ENCODE measurements at regions not wholly inside any gene's neighbourhood (a gene's known extent, or its start where the extent isn't known, plus 50 kb on each side); places are given as distances from the start of the nearest gene placed in this dataset.

DNA sequence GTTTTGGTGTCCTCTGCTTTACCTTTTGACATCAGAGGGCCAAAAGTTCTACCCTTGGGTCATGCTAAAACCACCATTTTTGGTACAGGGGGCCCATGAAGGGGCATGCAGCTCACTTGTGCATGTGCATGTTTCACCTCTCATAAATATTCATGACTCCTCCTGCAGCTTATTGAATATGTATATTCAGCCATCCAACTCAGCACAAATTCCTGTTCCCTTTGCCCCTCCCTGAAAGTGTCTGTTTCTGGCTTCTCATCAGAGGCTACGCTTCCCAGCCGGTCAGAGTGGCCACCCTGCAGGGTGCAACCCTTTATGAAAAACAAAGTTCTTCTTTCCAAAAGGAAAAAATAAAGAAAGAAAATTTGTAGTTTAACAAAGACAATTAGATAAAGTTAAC is 82.3 kb upstream of the UQCRFS1 start:
- no peak overlapping the region for H3K27ac Mint-ChIP-seq
- H3K27me3 Mint-ChIP-seq (ENCODE audit: low read depth) = peaks cover 61% of the 10 kb centered on the region
- DNase-seq (no peak), ATAC-seq (replicated peaks in 1 of 2) (no peak)
- H3K36me3 Mint-ChIP-seq (ENCODE audit: insufficient read depth in 2 of 2) = no peaks in the 10 kb centered on the region
- peaks cover 13% of the 10 kb centered on the region for H3K4me1 Mint-ChIP-seq (ENCODE audit: low read depth)
- H3K9me3 Mint-ChIP-seq = no peaks in the 10 kb centered on the region
- H3K4me3 Mint-ChIP-seq = no peak overlapping the region

DNA sequence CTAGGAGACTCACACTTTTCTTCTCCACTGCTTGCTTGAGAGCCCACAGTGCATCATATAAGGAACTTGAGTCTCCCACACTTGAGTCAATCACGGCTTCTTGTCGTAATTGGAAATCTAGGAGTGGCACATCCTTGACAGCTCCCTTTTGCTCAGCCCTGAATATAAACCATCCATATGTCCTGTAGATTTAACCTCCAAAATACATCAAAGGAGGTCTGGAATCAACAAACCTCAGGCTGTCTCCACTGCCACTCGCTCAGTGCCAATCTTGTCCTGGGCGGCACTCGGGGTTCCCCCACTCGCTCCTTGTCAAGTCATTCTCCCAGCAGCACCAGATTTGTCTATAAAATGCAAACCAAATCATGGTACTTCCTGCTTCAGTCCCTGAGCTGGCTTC is 84.4 kb upstream of the UQCRFS1 start:
- DNase-seq (no peak), ATAC-seq (replicated peaks in 1 of 2) (no peak)
- Mint-ChIP-seq H3K27ac (no peak overlapping the region), H3K4me1 (ENCODE audit: low read depth) (peaks cover 13% of the 10 kb centered on the region), H3K9me3 (no peaks in the 10 kb centered on the region), H3K27me3 (ENCODE audit: low read depth) (peaks cover 48% of the 10 kb centered on the region), H3K36me3 (ENCODE audit: insufficient read depth in 2 of 2) (no peaks in the 10 kb centered on the region), H3K4me3 (no peak overlapping the region)

DNA sequence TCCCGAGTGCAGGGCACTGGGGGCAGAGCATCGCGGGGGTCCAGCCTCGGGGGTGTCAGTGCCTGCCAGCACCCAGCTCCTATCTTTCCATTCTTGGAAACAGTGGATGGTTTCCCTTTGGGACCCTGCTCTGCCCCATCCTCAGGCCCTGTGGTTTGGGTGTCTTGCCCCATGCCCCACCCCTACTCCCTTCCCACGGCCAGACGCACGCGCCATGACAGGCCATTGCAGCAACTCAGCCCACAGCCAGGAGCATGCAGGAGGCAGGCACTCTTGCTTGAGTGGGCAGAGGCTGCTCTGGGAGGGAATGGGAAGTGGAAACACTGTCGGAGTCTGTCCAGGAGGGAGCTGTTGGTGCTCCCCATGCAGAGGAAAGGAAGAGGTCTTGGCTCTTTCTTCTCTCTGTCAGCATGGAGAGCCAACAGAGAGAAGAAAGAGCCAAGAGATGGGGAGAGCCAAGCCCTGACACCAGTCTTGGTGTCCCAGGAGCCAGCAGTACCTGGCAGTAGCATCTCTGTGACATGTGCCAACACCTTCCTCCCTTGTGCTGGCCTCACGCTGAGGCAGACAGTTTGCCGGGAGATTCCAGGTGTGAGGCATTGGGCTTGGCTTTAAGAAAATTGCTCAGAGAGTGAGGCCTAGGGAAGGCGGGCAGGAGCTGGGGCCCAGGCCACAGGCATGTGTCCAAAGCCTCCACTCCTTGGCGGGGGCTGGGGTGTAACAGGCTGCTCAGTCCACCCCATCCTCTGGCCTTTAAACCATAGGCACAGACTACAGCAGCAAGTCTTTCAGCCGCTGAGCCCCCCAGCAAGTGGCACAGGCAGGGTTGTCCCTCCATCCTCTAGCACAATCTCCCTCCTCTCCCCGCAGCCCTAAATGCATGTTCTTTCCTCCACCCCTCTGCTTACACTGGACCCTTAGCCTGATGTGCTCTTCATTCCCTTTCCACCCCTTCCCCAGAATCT is 86.7 kb upstream of the UQCRFS1 start:
- H3K4me1 Mint-ChIP-seq (ENCODE audit: low read depth) = peaks cover under 1% of the 10 kb centered on the region
- DNase-seq (no peak), ATAC-seq (replicated peaks in 1 of 2) (no peak)
- no peak overlapping the region for H3K27ac Mint-ChIP-seq
- no peaks in the 10 kb centered on the region for H3K9me3 Mint-ChIP-seq
- H3K36me3 Mint-ChIP-seq (ENCODE audit: insufficient read depth in 2 of 2) = no peaks in the 10 kb centered on the region
- H3K27me3 Mint-ChIP-seq (ENCODE audit: low read depth) = peaks cover 35% of the 10 kb centered on the region
- H3K4me3 Mint-ChIP-seq = no peak overlapping the region

DNA sequence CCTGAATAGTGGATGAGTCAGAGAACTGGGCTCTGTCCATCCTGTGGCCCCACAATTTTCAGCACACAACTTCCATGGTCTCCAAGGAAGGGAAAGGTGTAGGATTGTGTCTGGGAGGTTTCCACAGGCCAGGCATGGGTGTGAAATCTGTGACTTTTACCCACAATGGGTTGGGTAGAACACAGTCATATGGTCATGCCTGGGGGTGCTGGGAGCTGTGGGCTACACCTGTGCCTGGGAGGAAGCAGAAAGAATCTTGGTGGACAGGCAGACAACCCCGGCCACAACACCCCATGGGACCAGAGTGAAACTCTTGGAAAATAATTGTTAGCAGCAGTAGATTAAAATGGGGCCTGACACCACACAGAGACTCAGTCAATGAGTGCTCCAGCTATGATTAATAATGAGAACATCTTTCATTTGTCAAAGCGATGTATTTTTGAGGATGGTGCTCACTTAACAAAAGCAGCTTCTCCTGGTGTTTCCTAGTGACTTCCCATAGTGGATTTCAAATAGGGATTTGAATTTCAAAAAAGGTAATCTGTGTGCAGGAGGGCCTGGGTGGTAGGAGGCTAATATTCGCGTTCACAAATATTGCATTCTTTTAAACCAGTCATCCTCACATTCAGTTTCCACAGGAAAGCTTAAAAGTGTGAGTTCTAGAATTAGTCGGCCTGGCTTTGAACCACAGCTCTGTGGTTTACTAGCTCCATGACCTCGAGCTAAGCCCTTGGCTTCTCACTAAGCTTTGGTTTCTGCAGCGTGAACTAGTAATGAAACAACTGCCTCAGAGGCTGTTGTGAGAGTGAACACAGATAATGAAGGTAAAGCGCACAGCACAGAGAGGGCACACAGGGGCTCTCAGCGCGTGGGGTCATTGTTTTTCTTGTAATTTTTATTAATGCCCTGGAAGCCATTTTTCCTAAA is 89.3 kb upstream of the UQCRFS1 start:
- Mint-ChIP-seq H3K27ac (no peak overlapping the region), H3K36me3 (ENCODE audit: insufficient read depth in 2 of 2) (no peaks in the 10 kb centered on the region), H3K9me3 (no peaks in the 10 kb centered on the region), H3K4me1 (ENCODE audit: low read depth) (no peaks in the 10 kb centered on the region), H3K27me3 (ENCODE audit: low read depth) (peaks cover 16% of the 10 kb centered on the region), H3K4me3 (no peak overlapping the region)
- DNase-seq (no peak), ATAC-seq (replicated peaks in 1 of 2) (peak; percentile 69 to 84)

DNA sequence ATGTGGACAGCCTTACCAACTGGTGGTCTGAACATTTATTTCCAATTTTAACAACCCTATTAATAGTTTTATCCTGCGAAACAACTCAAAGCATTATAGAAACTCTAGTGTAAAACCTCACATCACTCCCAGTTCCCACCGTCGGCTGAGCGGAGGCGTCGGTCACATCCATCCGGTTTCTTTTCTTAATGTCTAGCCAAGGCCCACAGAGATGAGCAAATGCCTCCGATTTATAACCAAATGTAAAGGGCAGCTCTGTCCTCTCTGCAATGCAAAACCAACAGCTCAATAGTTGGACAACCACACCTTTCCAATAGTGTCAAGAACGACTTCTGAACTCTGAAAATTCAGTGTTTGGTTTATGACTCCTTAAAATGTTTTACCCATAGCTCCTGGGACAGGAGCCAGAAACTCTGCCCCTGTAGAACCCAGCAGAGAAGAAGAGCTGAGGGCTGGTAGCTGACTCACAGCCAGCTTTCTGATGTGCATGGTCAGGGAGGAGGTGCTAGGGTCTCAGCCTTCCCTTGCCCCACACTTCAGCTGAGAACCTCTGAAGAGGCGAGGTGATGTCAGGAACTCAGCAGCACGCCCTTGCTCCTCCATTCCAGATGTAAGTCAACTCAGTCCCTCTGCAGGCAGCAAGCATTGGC is 90.2 kb upstream of the UQCRFS1 start:
- DNase-seq (no peak), ATAC-seq (replicated peaks in 1 of 2) (no peak)
- peaks cover 7% of the 10 kb centered on the region for H3K27me3 Mint-ChIP-seq (ENCODE audit: low read depth)
- no peaks in the 10 kb centered on the region for H3K4me1 Mint-ChIP-seq (ENCODE audit: low read depth)
- H3K36me3 Mint-ChIP-seq (ENCODE audit: insufficient read depth in 2 of 2) = no peaks in the 10 kb centered on the region
- H3K4me3 Mint-ChIP-seq = peak overlapping the region in 1 of 2 donors; percentile 32
- H3K9me3 Mint-ChIP-seq = no peaks in the 10 kb centered on the region
- no peak overlapping the region for H3K27ac Mint-ChIP-seq

DNA sequence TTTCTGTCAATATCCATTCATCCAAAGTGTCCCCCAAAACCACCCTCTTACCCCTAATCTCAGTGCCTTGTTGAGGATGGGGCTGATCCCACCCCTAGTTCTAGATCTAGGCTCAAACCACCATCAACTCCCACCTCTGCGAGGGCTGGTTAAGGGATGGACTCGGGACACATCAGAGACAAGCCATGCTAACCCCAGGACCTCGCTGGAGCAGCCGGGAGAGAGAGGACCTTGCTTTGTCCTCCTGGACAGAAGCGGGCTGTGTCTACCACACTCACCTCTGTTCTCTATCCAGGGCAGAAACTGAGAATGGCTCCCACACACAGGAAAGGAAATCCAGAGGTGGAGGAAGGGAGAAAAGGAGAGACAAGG is 90.8 kb upstream of the UQCRFS1 start:
- ATAC-seq (replicated peaks in 1 of 2) (no peak), DNase-seq (no peak)
- Mint-ChIP-seq H3K27ac (no peak overlapping the region), H3K4me3 (no peak overlapping the region), H3K9me3 (no peaks in the 10 kb centered on the region), H3K27me3 (ENCODE audit: low read depth) (peaks cover 6% of the 10 kb centered on the region), H3K36me3 (ENCODE audit: insufficient read depth in 2 of 2) (no peaks in the 10 kb centered on the region), H3K4me1 (ENCODE audit: low read depth) (no peaks in the 10 kb centered on the region)

DNA sequence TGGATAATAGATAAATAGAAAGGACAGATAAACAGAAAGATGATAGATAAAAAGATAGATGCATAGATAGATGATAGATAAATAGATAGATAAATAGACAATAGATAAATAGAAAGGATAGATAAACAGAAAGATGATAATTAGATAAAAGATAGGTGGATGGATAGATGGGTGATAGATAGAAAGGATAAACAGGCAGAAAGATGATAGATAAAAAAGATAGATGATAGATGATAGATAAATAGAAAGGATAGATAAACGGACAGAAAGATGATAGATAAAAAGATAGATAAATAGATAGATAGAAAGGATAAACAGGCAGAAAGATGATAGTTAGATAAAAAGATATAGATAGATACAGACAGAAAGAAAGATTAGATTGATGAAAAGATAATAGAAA is 92.3 kb upstream of the UQCRFS1 start:
- Mint-ChIP-seq H3K4me1 (ENCODE audit: low read depth) (no peaks in the 10 kb centered on the region), H3K36me3 (ENCODE audit: insufficient read depth in 2 of 2) (no peaks in the 10 kb centered on the region), H3K9me3 (no peaks in the 10 kb centered on the region), H3K27me3 (ENCODE audit: low read depth) (peaks cover 9% of the 10 kb centered on the region), H3K4me3 (no peak overlapping the region), H3K27ac (no peak overlapping the region)
- no peak for DNase-seq
- no peak for ATAC-seq (replicated peaks in 1 of 2)

DNA sequence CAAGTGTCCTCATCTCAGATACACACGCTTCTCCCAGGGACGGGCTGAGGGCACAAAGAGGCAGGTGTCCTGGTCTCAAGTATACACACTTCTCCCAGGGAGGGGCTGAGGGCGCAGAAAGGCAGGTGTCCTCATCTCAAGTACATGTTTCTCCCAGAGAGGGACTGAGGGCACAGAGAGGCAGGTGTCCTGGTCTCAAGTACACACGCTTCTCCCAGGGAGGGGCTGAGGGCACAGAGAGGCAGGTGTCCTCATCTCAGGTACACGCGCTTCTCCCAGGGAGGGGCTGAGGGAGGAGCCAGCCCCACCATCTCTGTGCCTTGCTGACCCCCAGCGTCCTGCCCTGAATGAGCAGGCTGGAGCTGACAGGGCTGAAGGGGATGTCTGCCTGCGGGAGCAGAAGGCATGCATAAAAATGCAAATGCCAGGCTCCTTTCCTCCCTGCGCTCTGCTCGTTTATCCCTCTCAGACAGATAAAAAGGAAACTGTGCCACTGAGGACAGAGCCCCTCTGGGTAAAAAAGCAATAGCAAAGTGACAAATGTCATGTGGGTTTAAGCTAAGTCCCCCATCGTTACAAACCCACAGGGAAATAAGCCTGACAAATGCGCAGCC is 96.1 kb upstream of the UQCRFS1 start:
- H3K4me1 Mint-ChIP-seq (ENCODE audit: low read depth) = no peaks in the 10 kb centered on the region
- no peak for ATAC-seq (replicated peaks in 1 of 2)
- H3K27ac Mint-ChIP-seq = no peak overlapping the region
- no peak for DNase-seq
- H3K9me3 Mint-ChIP-seq = no peaks in the 10 kb centered on the region
- peaks cover 31% of the 10 kb centered on the region for H3K27me3 Mint-ChIP-seq (ENCODE audit: low read depth)
- no peaks in the 10 kb centered on the region for H3K36me3 Mint-ChIP-seq (ENCODE audit: insufficient read depth in 2 of 2)
- no peak overlapping the region for H3K4me3 Mint-ChIP-seq

DNA sequence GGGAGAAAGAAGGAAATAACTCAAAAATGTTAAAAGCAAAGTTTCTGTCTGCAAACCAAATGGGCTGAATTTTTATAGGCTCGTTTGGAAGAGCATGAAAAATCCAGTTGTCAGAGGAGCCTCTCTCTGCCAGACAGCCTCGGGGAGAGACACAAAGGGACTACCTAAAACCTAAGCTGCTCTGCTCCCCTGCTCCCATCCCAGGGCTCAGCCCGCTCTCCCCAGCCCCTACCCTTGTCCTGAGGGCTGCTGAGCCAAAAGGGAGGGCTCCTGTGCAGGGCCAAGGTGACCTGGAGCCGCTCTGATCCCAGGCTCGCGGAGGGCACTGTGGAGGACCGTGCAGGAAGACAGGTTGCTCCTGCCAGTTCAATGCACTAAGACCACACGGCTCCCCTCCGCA is 96.7 kb upstream of the UQCRFS1 start:
- no peak overlapping the region for H3K4me3 Mint-ChIP-seq
- no peaks in the 10 kb centered on the region for H3K36me3 Mint-ChIP-seq (ENCODE audit: insufficient read depth in 2 of 2)
- no peak overlapping the region for H3K27ac Mint-ChIP-seq
- H3K9me3 Mint-ChIP-seq = no peaks in the 10 kb centered on the region
- H3K4me1 Mint-ChIP-seq (ENCODE audit: low read depth) = no peaks in the 10 kb centered on the region
- DNase-seq (no peak), ATAC-seq (replicated peaks in 1 of 2) (no peak)
- H3K27me3 Mint-ChIP-seq (ENCODE audit: low read depth) = peaks cover 31% of the 10 kb centered on the region

DNA sequence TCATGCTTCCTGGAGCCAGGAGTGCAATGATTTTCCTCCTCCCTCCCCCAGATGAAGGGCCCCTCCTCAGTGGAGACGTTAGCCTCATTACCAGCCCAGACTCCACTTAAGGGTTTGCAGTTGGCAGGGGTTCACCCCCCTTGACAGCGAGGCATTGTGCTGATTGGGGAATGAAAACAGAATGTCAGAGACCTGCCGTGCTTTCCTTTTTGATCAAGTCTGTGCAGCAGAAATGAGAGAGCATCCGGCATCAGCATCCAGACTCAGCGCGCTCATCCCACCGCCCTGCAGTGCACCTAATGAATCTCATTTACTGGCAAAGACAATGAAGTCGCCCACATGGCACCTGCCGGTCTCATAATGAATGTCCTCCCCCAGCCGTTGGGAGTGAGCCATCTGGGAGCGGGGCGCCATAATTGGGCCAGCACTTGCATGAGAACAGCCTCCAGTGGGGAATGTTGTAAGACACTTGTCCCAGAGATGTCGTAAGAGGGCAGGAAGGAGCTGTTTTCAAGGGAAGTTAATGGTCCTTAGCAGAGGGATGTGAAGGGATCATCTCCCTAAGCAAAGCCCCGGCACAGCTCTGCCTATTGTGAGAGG is 98.3 kb upstream of the UQCRFS1 start:
- H3K27me3 Mint-ChIP-seq (ENCODE audit: low read depth) = peaks cover 36% of the 10 kb centered on the region
- H3K27ac Mint-ChIP-seq = no peak overlapping the region
- no peak overlapping the region for H3K4me3 Mint-ChIP-seq
- H3K4me1 Mint-ChIP-seq (ENCODE audit: low read depth) = no peaks in the 10 kb centered on the region
- no peak for ATAC-seq (replicated peaks in 1 of 2)
- H3K9me3 Mint-ChIP-seq = no peaks in the 10 kb centered on the region
- no peak for DNase-seq
- no peaks in the 10 kb centered on the region for H3K36me3 Mint-ChIP-seq (ENCODE audit: insufficient read depth in 2 of 2)

DNA sequence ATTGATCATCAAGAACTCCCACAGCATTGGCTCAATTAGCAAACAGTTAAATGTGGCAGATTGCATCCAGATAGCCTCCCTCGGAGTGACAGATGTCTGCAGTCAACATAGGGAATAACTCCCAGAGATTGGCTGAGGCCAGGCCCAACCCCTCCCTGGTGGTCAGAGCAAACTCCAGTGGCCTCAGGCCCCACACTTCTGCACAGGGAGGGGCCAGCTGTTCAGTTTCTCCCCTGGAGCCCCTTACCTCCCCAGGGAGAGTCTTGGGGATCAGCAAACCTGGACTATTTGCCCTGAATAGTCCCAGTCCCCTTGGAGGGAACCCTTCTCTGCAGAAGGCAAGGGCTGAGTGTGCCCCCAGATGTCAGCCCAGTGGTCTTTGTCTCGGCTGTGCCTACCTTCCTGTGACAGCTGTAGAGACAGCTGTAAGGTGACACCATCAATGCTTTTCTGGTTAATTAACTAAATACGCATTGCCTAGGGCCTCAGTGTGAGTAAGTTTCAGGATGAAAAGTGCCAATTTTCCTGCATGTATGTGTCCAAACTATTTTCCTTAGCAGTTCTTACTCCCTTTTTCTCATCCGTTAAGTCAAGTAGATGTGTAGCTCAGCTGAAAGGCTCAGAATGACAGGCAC is 102.7 kb upstream of the UQCRFS1 start:
- no peak for ATAC-seq (replicated peaks in 1 of 2)
- H3K27me3 Mint-ChIP-seq (ENCODE audit: low read depth) = peaks cover 30% of the 10 kb centered on the region
- H3K9me3 Mint-ChIP-seq = no peaks in the 10 kb centered on the region
- DNase-seq = no peak
- no peaks in the 10 kb centered on the region for H3K4me1 Mint-ChIP-seq (ENCODE audit: low read depth)
- H3K4me3 Mint-ChIP-seq = no peak overlapping the region
- H3K27ac Mint-ChIP-seq = no peak overlapping the region
- no peaks in the 10 kb centered on the region for H3K36me3 Mint-ChIP-seq (ENCODE audit: insufficient read depth in 2 of 2)

DNA sequence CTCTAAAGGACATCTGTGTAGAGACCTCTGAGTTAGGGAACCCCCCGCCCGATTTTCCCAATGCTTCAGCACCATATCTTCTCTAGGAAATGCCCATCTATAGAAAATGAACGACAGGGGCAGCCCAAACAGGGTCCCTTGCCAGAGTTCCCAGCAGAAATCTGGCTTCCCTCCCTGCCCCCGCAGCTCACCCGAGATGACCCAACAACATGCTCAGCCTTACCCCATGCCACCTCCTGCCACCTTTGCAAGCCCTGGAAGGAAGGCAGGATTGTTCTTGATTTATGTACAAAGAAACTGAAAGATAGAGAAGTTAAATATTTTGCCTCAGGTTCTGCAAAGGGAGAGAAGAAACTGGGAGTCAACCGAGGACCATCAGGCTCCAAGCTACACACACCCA is 105.6 kb upstream of the UQCRFS1 start:
- ATAC-seq (replicated peaks in 1 of 2) (no peak), DNase-seq (no peak)
- H3K27ac Mint-ChIP-seq = no peak overlapping the region
- no peaks in the 10 kb centered on the region for H3K9me3 Mint-ChIP-seq
- H3K27me3 Mint-ChIP-seq (ENCODE audit: low read depth) = peaks cover 9% of the 10 kb centered on the region
- H3K4me1 Mint-ChIP-seq (ENCODE audit: low read depth) = no peaks in the 10 kb centered on the region
- H3K36me3 Mint-ChIP-seq (ENCODE audit: insufficient read depth in 2 of 2) = no peaks in the 10 kb centered on the region
- no peak overlapping the region for H3K4me3 Mint-ChIP-seq

All from activated T-cell treated with anti-CD3 and anti-CD28 coated beads, Interleukin-2, amount 50 U/mL, for 72 hours (primary cell).